PC-3 (cell line): ENCODE measurements at regions not wholly inside any gene's neighbourhood (a gene's known extent, or its start where the extent isn't known, plus 50 kb on each side); places are given as distances from the start of the nearest gene placed in this dataset.

ENCODE experiments used
- ATAC-seq: fragments of 200-7000 bp; cut with Tn5 transposase; 2 replicates; pipeline ENCODE4 v1.9.1; 2020; ENCODE audit warnings: mild to moderate bottlenecking, moderate library complexity
- BruUV-seq: library from RNA; stranded (reverse); fragments of 400-500 nt; replicated peaks from 2 replicates; lab custom pipeline; 2021; lab: Mats Ljungman, UMichigan
- CTCF ChIA-PET: fragments of 300-600 bp; sonication (Branson Sonifier 250); formaldehyde crosslinking; loops from one replicate; lab custom pipeline; 2022; ENCODE audit warnings: antibody characterized with exemption; lab: Charles Lee
- POLR2A ChIA-PET: fragments of 300-600 bp; sonication (Branson Sonifier 250); formaldehyde crosslinking; loops from one replicate; lab custom pipeline; 2022; ENCODE audit warnings: antibody characterized with exemption; ENCODE audit not compliant: unreplicated experiment; lab: Charles Lee
- DNase-seq: peaks from one replicate; pipeline ENCODE4 v3.0.0-alpha.2; 2015
- H2AFZ ChIP-seq: fragments of 300-600 bp; sonication (generic); 2 replicates; pipeline ENCODE4 v1.6.0; 2016; ENCODE audit warnings: antibody characterized with exemption, low read length
- H3F3A ChIP-seq: fragments of 300-600 bp; sonication (generic); one replicate; pipeline ENCODE4 v1.6.0; 2017; ENCODE audit warnings: antibody characterized with exemption, low read length, control low read depth, mild to moderate bottlenecking; ENCODE audit not compliant: unreplicated experiment
- H3K27ac ChIP-seq: fragments of 300-600 bp; sonication (generic); 2 replicates; pipeline ENCODE4 v1.5.1; 2016; ENCODE audit warnings: mild to moderate bottlenecking, low read length
- H3K27me3 ChIP-seq: fragments of 300-600 bp; sonication (generic); 2 replicates; pipeline ENCODE4 v1.6.1; 2016; ENCODE audit warnings: low read length, mixed read lengths
- H3K36me3 ChIP-seq: fragments of 300-600 bp; sonication (generic); 2 replicates; pipeline ENCODE4 v1.6.1; 2016; ENCODE audit warnings: low read depth, mixed run types, low read length, mixed read lengths
- H3K4me1 ChIP-seq: fragments of 300-600 bp; sonication (generic); 2 replicates; pipeline ENCODE4 v1.5.1; 2016; ENCODE audit warnings: low read length; ENCODE audit not compliant: insufficient read depth
- H3K4me2 ChIP-seq: fragments of 300-600 bp; sonication (generic); 2 replicates; pipeline ENCODE4 v1.6.0; 2016; ENCODE audit warnings: low read length
- H3K4me3 ChIP-seq: fragments of 300-600 bp; sonication (generic); 2 replicates; pipeline ENCODE4 v1.5.1; 2016; ENCODE audit warnings: mild to moderate bottlenecking, low read length, mixed read lengths
- H3K79me2 ChIP-seq: fragments of 300-600 bp; sonication (generic); 2 replicates; pipeline ENCODE4 v1.6.1; 2017; ENCODE audit warnings: low read length, mixed read lengths
- H3K9ac ChIP-seq: fragments of 300-600 bp; sonication (generic); 2 replicates; pipeline ENCODE4 v1.6.0; 2016; ENCODE audit warnings: mild to moderate bottlenecking, low read length
- H3K9me2 ChIP-seq: fragments of 300-600 bp; sonication (generic); replicated peaks from 2 replicates; pipeline ENCODE4 v1.6.1; 2016; ENCODE audit warnings: mixed run types, low read length, mixed read lengths
- H3K9me3 ChIP-seq: fragments of 300-600 bp; sonication (generic); 2 replicates; pipeline ENCODE4 v1.6.1; 2016; ENCODE audit warnings: low read length, mixed read lengths
- H4K20me1 ChIP-seq: fragments of 300-600 bp; sonication (generic); 2 replicates; pipeline ENCODE4 v1.6.1; 2016; ENCODE audit warnings: low read length, mixed read lengths
- EZH2 ChIP-seq: fragments of 300-600 bp; sonication (generic); IDR thresholded peaks from one replicate; pipeline ENCODE4 v1.6.1; 2017; ENCODE audit warnings: antibody characterized with exemption, mild to moderate bottlenecking, low read length; ENCODE audit not compliant: unreplicated experiment
- EZH2phosphoT487 ChIP-seq: fragments of 300-600 bp; sonication (generic); IDR thresholded peaks from 2 replicates; pipeline ENCODE4 v1.6.1; 2018; ENCODE audit warnings: mild to moderate bottlenecking, antibody characterized with exemption, low read length, borderline replicate concordance
- intact Hi-C: fragments of 100-400 bp; cut with micrococcal nuclease; formaldehyde crosslinking; loops from 2 replicates; pipeline ENCODE4 v1.9.0; 2023
- TF ChIP-seq, protein P1 (sequence below): fragments of 300-600 bp; sonication (generic); conservative IDR thresholded peaks from 2 replicates; pipeline ENCODE4 v1.5.1; 2017; ENCODE audit warnings: antibody characterized with exemption, low read depth, mild to moderate bottlenecking, low read length

DNA sequence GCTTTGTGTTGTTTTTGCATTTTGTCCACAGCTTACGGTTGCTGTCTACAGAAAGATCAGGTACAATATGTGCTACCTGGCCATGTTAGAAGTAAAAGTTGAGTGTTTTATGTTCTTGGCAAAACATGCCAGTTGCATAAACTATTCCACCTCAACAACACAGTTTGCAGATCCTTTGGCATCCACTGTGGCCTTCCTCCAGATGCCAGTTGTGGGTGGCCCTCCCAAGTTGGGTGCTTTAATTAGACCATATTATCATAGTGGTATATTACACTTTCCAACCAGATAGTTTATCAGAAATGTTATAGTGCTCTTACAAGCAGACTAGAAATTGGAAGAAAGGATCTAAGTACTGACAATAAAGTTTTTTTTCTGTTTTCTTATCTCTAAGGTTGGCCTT is 386.9 kb upstream of the KCNN2 start:
- H3K27ac ChIP-seq: no peak overlapping the region
- H3K79me2 ChIP-seq: no peaks in the 10 kb centered on the region
- H3F3A ChIP-seq: no peaks in the 10 kb centered on the region
- no peak for TF ChIP-seq EZH2phosphoT487
- TF ChIP-seq, protein P1, sequence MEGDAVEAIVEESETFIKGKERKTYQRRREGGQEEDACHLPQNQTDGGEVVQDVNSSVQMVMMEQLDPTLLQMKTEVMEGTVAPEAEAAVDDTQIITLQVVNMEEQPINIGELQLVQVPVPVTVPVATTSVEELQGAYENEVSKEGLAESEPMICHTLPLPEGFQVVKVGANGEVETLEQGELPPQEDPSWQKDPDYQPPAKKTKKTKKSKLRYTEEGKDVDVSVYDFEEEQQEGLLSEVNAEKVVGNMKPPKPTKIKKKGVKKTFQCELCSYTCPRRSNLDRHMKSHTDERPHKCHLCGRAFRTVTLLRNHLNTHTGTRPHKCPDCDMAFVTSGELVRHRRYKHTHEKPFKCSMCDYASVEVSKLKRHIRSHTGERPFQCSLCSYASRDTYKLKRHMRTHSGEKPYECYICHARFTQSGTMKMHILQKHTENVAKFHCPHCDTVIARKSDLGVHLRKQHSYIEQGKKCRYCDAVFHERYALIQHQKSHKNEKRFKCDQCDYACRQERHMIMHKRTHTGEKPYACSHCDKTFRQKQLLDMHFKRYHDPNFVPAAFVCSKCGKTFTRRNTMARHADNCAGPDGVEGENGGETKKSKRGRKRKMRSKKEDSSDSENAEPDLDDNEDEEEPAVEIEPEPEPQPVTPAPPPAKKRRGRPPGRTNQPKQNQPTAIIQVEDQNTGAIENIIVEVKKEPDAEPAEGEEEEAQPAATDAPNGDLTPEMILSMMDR: no peak
- TF ChIP-seq EZH2: no peak
- H4K20me1 ChIP-seq: no peaks in the 10 kb centered on the region
- CTCF ChIA-PET: no interaction called here
- intact Hi-C loops: no loop called here
- no peaks in the 10 kb centered on the region for H3K36me3 ChIP-seq
- no TSS peak for BruUV-seq
- no peak for DNase-seq
- POLR2A ChIA-PET: no interaction called here
- H3K27me3 ChIP-seq: no peaks in the 10 kb centered on the region
- no peak overlapping the region for H3K4me2 ChIP-seq
- no peaks in the 10 kb centered on the region for H3K9me3 ChIP-seq
- no peaks in the 10 kb centered on the region for H3K4me1 ChIP-seq
- ATAC-seq: no peak
- H3K9me2 ChIP-seq: no peaks in the 10 kb centered on the region
- H2AFZ ChIP-seq: no peak overlapping the region
- H3K9ac ChIP-seq: no peak overlapping the region
- H3K4me3 ChIP-seq: no peak overlapping the region

GRCh38 chr5:113984928-113985327 is 376.9 kb upstream of the KCNN2 start:
- Histone ChIP-seq H3K4me1 (no peaks in the 10 kb centered on the region), H3K9ac (no peak overlapping the region), H3K36me3 (no peaks in the 10 kb centered on the region), H3K27me3 (peaks cover 12% of the 10 kb centered on the region; the same call in 1 of the 2 replicates), H3K4me3 (no peak overlapping the region), H4K20me1 (no peaks in the 10 kb centered on the region), H3K4me2 (no peak overlapping the region), H3F3A (no peaks in the 10 kb centered on the region), H3K79me2 (no peaks in the 10 kb centered on the region), H3K27ac (no peak overlapping the region), H3K9me2 (no peaks in the 10 kb centered on the region), H3K9me3 (no peaks in the 10 kb centered on the region; the same call in 1 of the 2 replicates), H2AFZ (no peak overlapping the region)
- no peak for DNase-seq
- TF ChIP-seq, protein P1: no peak
- no peak for TF ChIP-seq EZH2
- no peak for TF ChIP-seq EZH2phosphoT487
- no peak for ATAC-seq
- intact Hi-C loops: no loop called here
- no TSS peak for BruUV-seq
- CTCF ChIA-PET: no interaction called here
- POLR2A ChIA-PET: no interaction called here

- Histone ChIP-seq H3K9me2 (no peaks in the 10 kb centered on the region), H2AFZ (no peak overlapping the region), H3K4me2 (no peak overlapping the region), H3K4me1 (no peaks in the 10 kb centered on the region), H4K20me1 (no peaks in the 10 kb centered on the region), H3K27ac (no peak overlapping the region), H3K4me3 (no peak overlapping the region), H3K27me3 (peaks cover 12% of the 10 kb centered on the region; the same call in 1 of the 2 replicates), H3F3A (no peaks in the 10 kb centered on the region), H3K36me3 (no peaks in the 10 kb centered on the region), H3K9ac (no peak overlapping the region), H3K79me2 (no peaks in the 10 kb centered on the region), H3K9me3 (no peaks in the 10 kb centered on the region; the same call in 1 of the 2 replicates)
- intact Hi-C loops: no loop called here
- ATAC-seq (no peak), DNase-seq (no peak)
- POLR2A ChIA-PET: no interaction called here
- no peak for TF ChIP-seq EZH2
- no peak for TF ChIP-seq EZH2phosphoT487
- TF ChIP-seq, protein P1: no peak
- no TSS peak for BruUV-seq
- CTCF ChIA-PET: no interaction called here
Measured at GRCh38 chr5:113985505-113985904, 376.4 kb upstream of the KCNN2 start.
